KBM-7 (cell line): ENCODE measurements at regions not wholly inside any gene's neighbourhood (a gene's known extent, or its start where the extent isn't known, plus 50 kb on each side); places are given as distances from the start of the nearest gene placed in this dataset.

Source experiments
- DNase-seq: peaks from one replicate; pipeline ENCODE4 v3.0.0-alpha.2; 2015
- in situ Hi-C: fragments of 300-500 bp; cut with MboI; formaldehyde crosslinking; loops from 2 replicates; pipeline ENCODE4 v1.14.3; 2020; ENCODE audit warnings: low sequenced_read_pairs, low pct_unique_long_range_greater_than_20kb, mixed read lengths

GRCh38 chr20:12173347-12174012 lies 255.8 kb downstream of the BTBD3 start:
- in situ Hi-C loops = no loop called here
- no peak for DNase-seq

- no peak for DNase-seq
Observed at GRCh38 chr20:12175538-12175937, 257.8 kb downstream of the BTBD3 start.

GRCh38 chr20:12177657-12178293 lies 260.1 kb downstream of the BTBD3 start:
- no peak for DNase-seq
- in situ Hi-C loops = no loop called here

More at GRCh38 chr20:12175538-12175937, 257.8 kb downstream of the BTBD3 start:
- in situ Hi-C loops = no loop called here

GRCh38 chr20:12179692-12180091 lies 262.0 kb downstream of the BTBD3 start:
- in situ Hi-C loops = no loop called here
- DNase-seq = no peak

GRCh38 chr20:12180107-12180661 lies 262.5 kb downstream of the BTBD3 start:
- in situ Hi-C loops = no loop called here
- no peak for DNase-seq

- in situ Hi-C loops = no loop called here
- no peak for DNase-seq
Observed at GRCh38 chr20:12198281-12198680, 280.6 kb downstream of the BTBD3 start.

- DNase-seq = no peak
- in situ Hi-C loops = no loop called here
Observed at GRCh38 chr20:12199703-12200102, 282.0 kb downstream of the BTBD3 start.

- DNase-seq = no peak
- in situ Hi-C loops = no loop called here
Observed at GRCh38 chr20:12201289-12201991, 283.7 kb downstream of the BTBD3 start.

- in situ Hi-C loops = no loop called here
- DNase-seq = no peak
Observed at GRCh38 chr20:12203399-12203798, 285.7 kb downstream of the BTBD3 start.

- no peak for DNase-seq
- in situ Hi-C loops = no loop called here
Observed at GRCh38 chr20:12203981-12204380, 286.3 kb downstream of the BTBD3 start.

GRCh38 chr20:12207875-12208274 lies 290.2 kb downstream of the BTBD3 start:
- in situ Hi-C loops = no loop called here
- DNase-seq = peak; percentile 55

- in situ Hi-C loops = no loop called here
- no peak for DNase-seq
Observed at GRCh38 chr20:12210591-12210990, 292.9 kb downstream of the BTBD3 start.

GRCh38 chr20:12211361-12211760 lies 293.7 kb downstream of the BTBD3 start:
- DNase-seq = no peak
- in situ Hi-C loops = no loop called here

GRCh38 chr20:12217382-12217781 lies 299.7 kb downstream of the BTBD3 start:
- in situ Hi-C loops = no loop called here
- no peak for DNase-seq

GRCh38 chr20:12219798-12220197 lies 302.1 kb downstream of the BTBD3 start:
- in situ Hi-C loops = no loop called here
- DNase-seq = no peak

GRCh38 chr20:12223057-12223456 lies 305.4 kb downstream of the BTBD3 start:
- in situ Hi-C loops = no loop called here
- no peak for DNase-seq

GRCh38 chr20:12225898-12226297 lies 308.2 kb downstream of the BTBD3 start:
- DNase-seq = no peak
- in situ Hi-C loops = no loop called here

GRCh38 chr20:12229891-12230290 lies 312.2 kb downstream of the BTBD3 start:
- in situ Hi-C loops = no loop called here
- no peak for DNase-seq

GRCh38 chr20:12237772-12238171 lies 320.1 kb downstream of the BTBD3 start:
- DNase-seq = no peak
- in situ Hi-C loops = no loop called here

GRCh38 chr20:12241065-12241464 lies 323.4 kb downstream of the BTBD3 start:
- in situ Hi-C loops = no loop called here
- DNase-seq = no peak
